OCI-LY7 (cell line): ENCODE measurements at regions not wholly inside any gene's neighbourhood (a gene's known extent, or its start where the extent isn't known, plus 50 kb on each side); places are given as distances from the start of the nearest gene placed in this dataset.

ENCODE experiments used
- BruUV-seq: library from RNA; stranded (reverse); fragments of 400-500 nt; replicated peaks from 2 replicates; lab custom pipeline; 2021; lab: Mats Ljungman, UMichigan
- CTCF ChIA-PET: fragments of 300-600 bp; sonication (Branson Sonifier 250); formaldehyde crosslinking; loops from one replicate; lab custom pipeline; 2022; ENCODE audit warnings: antibody characterized with exemption; ENCODE audit not compliant: unreplicated experiment; lab: Charles Lee
- POLR2A ChIA-PET: fragments of 300-600 bp; sonication (Branson Sonifier 250); formaldehyde crosslinking; loops from one replicate; lab custom pipeline; 2022; ENCODE audit warnings: antibody characterized with exemption; lab: Charles Lee
- DNase-seq: peaks from one replicate; pipeline ENCODE4 v3.0.0-alpha.2; 2015; ENCODE audit warnings: low spot score
- H2AFZ ChIP-seq: fragments of 200-600 bp; sonication (generic), shearing (Covaris generic); 2 replicates; pipeline ENCODE4 v1.6.1; 2014; ENCODE audit warnings: mild to moderate bottlenecking, antibody characterized with exemption, low read length, moderate library complexity
- H3K27ac ChIP-seq: fragments of 200-600 bp; sonication (generic); 2 replicates; pipeline ENCODE4 v1.5.1; 2014; ENCODE audit warnings: mixed run types, low read depth, mild to moderate bottlenecking, moderate library complexity, low read length, inconsistent platforms; ENCODE audit not compliant: poor library complexity, severe bottlenecking
- H3K36me3 ChIP-seq: fragments of 200-600 bp; sonication (generic); 2 replicates; pipeline ENCODE4 v1.6.1; 2014; ENCODE audit warnings: mild to moderate bottlenecking, antibody characterized with exemption, low read length, moderate library complexity, mixed read lengths; ENCODE audit not compliant: insufficient read depth
- H3K4me1 ChIP-seq: fragments of 200-600 bp; sonication (generic); 2 replicates; pipeline ENCODE4 v1.5.1; 2014; ENCODE audit warnings: mild to moderate bottlenecking, low read length; ENCODE audit not compliant: insufficient read depth, poor library complexity, severe bottlenecking
- H3K4me2 ChIP-seq: fragments of 200-600 bp; sonication (generic); 2 replicates; pipeline ENCODE4 v1.6.1; 2014; ENCODE audit warnings: mild to moderate bottlenecking, low read length
- H3K4me3 ChIP-seq: fragments of 200-600 bp; sonication (generic); 2 replicates; pipeline ENCODE4 v1.5.1; 2014; ENCODE audit warnings: mild to moderate bottlenecking, low read depth, low read length; ENCODE audit not compliant: poor library complexity, severe bottlenecking
- H3K79me2 ChIP-seq: fragments of 200-600 bp; sonication (generic); 2 replicates; pipeline ENCODE4 v1.6.1; 2016; ENCODE audit warnings: low read depth, mild to moderate bottlenecking, low read length, moderate library complexity, mixed read lengths; ENCODE audit not compliant: insufficient read depth
- H3K9me2 ChIP-seq: fragments of 200-600 bp; sonication (generic); 2 replicates; pipeline ENCODE4 v1.6.1; 2016; ENCODE audit warnings: mild to moderate bottlenecking, low read length, mixed read lengths; ENCODE audit not compliant: insufficient read depth
- H3K9me3 ChIP-seq: fragments of 200-600 bp; sonication (generic); 2 replicates; pipeline ENCODE4 v1.6.1; 2014; ENCODE audit warnings: mild to moderate bottlenecking, mixed run types, low read length, mixed read lengths
- H4K20me1 ChIP-seq: fragments of 200-600 bp; sonication (generic); 2 replicates; pipeline ENCODE4 v1.6.1; 2014; ENCODE audit warnings: mild to moderate bottlenecking, antibody characterized with exemption, low read length, moderate library complexity, mixed read lengths; ENCODE audit not compliant: insufficient read depth
- CTCF ChIP-seq: fragments of 200-600 bp; sonication (generic); conservative IDR thresholded peaks from 2 replicates; pipeline ENCODE4 v1.5.1; 2014; ENCODE audit warnings: mild to moderate bottlenecking, antibody characterized with exemption, low read length, moderate library complexity, mixed read lengths
- EZH2phosphoT487 ChIP-seq: fragments of 200-600 bp; sonication (generic); IDR thresholded peaks from 2 replicates; pipeline ENCODE4 v1.6.1; 2018; ENCODE audit warnings: low read depth, borderline replicate concordance, mild to moderate bottlenecking, mixed run types, antibody characterized with exemption, low read length, moderate library complexity, mixed read lengths
- intact Hi-C: fragments of 100-400 bp; cut with micrococcal nuclease; formaldehyde crosslinking; loops from one replicate; pipeline ENCODE4 v1.10.0; 2022; ENCODE audit not compliant: unreplicated experiment

GRCh38 chr13:47413526-47413925, 516.7 kb upstream of the HTR2A start:
- H3K9me2 ChIP-seq, result no peaks in the 10 kb centered on the region
- H3K4me1 ChIP-seq, result no peaks in the 10 kb centered on the region
- H2AFZ ChIP-seq, result no peak overlapping the region
- TF ChIP-seq EZH2phosphoT487, result no peak
- no peak overlapping the region for H3K27ac ChIP-seq
- H3K79me2 ChIP-seq, result no peaks in the 10 kb centered on the region
- H4K20me1 ChIP-seq, result no peaks in the 10 kb centered on the region
- POLR2A ChIA-PET, result interaction anchor here (0.7 to 1.6 kb wide), 3 partner anchors 10 to 30 kb away, joined by 3 to 5 read pairs (median 3); no protein-coding TSS in a partner anchor
- no peak overlapping the region for H3K4me3 ChIP-seq
- H3K36me3 ChIP-seq, result no peaks in the 10 kb centered on the region
- CTCF ChIA-PET, result no interaction called here
- H3K9me3 ChIP-seq, result no peaks in the 10 kb centered on the region
- BruUV-seq, result no TSS peak
- intact Hi-C loops, result no loop called here
- DNase-seq, result no peak
- no peak overlapping the region for H3K4me2 ChIP-seq

- CTCF ChIA-PET, result no interaction called here
- no peak overlapping the region for H3K27ac ChIP-seq
- no peaks in the 10 kb centered on the region for H3K9me2 ChIP-seq
- no peak for TF ChIP-seq CTCF
- TF ChIP-seq EZH2phosphoT487, result no peak
- no peak for DNase-seq
- POLR2A ChIA-PET, result interaction anchor here (1.1 to 1.6 kb wide), 2 partner anchors 10 to 12 kb away, joined by 3 to 5 read pairs; no protein-coding TSS in a partner anchor
- no peak overlapping the region for H3K4me2 ChIP-seq
- BruUV-seq, result no TSS peak
- H3K79me2 ChIP-seq, result no peaks in the 10 kb centered on the region
- H3K4me3 ChIP-seq, result no peak overlapping the region
- no peaks in the 10 kb centered on the region for H3K4me1 ChIP-seq
- intact Hi-C loops, result no loop called here
- no peaks in the 10 kb centered on the region for H3K36me3 ChIP-seq
- H4K20me1 ChIP-seq, result no peaks in the 10 kb centered on the region
- H3K9me3 ChIP-seq, result no peaks in the 10 kb centered on the region
- no peak overlapping the region for H2AFZ ChIP-seq
Observed at GRCh38 chr13:47413112-47413511, 516.3 kb upstream of the HTR2A start.

- Histone ChIP-seq H3K4me2 (no peak overlapping the region), H3K4me3 (no peak overlapping the region), H3K9me2 (no peaks in the 10 kb centered on the region), H3K79me2 (no peaks in the 10 kb centered on the region), H3K9me3 (no peaks in the 10 kb centered on the region), H3K4me1 (no peaks in the 10 kb centered on the region), H3K27ac (no peak overlapping the region), H3K36me3 (no peaks in the 10 kb centered on the region), H2AFZ (no peak overlapping the region), H4K20me1 (no peaks in the 10 kb centered on the region)
- CTCF ChIA-PET, result no interaction called here
- no TSS peak for BruUV-seq
- intact Hi-C loops, result no loop called here
- POLR2A ChIA-PET, result interaction anchor here (1.3 kb wide), 1 partner anchor 14 kb away, joined by 5 read pairs; no protein-coding TSS in a partner anchor
- DNase-seq, result no peak
- TF ChIP-seq EZH2phosphoT487 (no peak), CTCF (no peak)
Observed at GRCh38 chr13:47409778-47410177, 512.9 kb upstream of the HTR2A start.
